GM12878 (cell line): ENCODE measurements at regions not wholly inside any gene's neighbourhood (a gene's known extent, or its start where the extent isn't known, plus 50 kb on each side); places are given as distances from the start of the nearest gene placed in this dataset.
A peak's percentile ranks its signal among the peaks of the same experiment; 100 is the strongest.

ENCODE experiments used
- ASH2L ChIP-seq: fragments of 300-600, 200-600 bp; sonication (generic); IDR thresholded peaks from 2 replicates; pipeline ENCODE4 v1.6.1; 2017; ENCODE audit warnings: low read depth, mild to moderate bottlenecking, borderline replicate concordance
- IKZF1 ChIP-seq: fragments of 450-650 bp; conservative IDR thresholded peaks from 2 replicates; pipeline ENCODE4 v1.6.1; 2017; ENCODE audit warnings: antibody characterized with exemption, mild to moderate bottlenecking
- MYC ChIP-seq: IDR thresholded peaks from 2 replicates; pipeline ENCODE4 v1.6.1; 2011; ENCODE audit warnings: mild to moderate bottlenecking, low read length, moderate library complexity, inconsistent platforms; ENCODE audit not compliant: insufficient read depth, insufficient replicate concordance, insufficient read length, severe bottlenecking
- PAX5 ChIP-seq: IDR thresholded peaks from 2 replicates; pipeline ENCODE4 v1.6.1; 2011; ENCODE audit warnings: low read depth, low read length, borderline replicate concordance
- POLR2A ChIP-seq: IDR thresholded peaks from 2 replicates; pipeline ENCODE4 v1.6.1; 2011; ENCODE audit warnings: low read depth, mild to moderate bottlenecking, low read length
- RAD21 ChIP-seq: IDR thresholded peaks from 2 replicates; pipeline ENCODE4 v1.6.1; 2011; ENCODE audit warnings: mild to moderate bottlenecking, low read depth, low read length, moderate library complexity; ENCODE audit not compliant: insufficient read depth
- SIN3A ChIP-seq: IDR thresholded peaks from 2 replicates; pipeline ENCODE4 v1.6.1; 2012; ENCODE audit warnings: low read depth, low read length, improper control_type of control experiment
- SIX5 ChIP-seq: IDR thresholded peaks from 2 replicates; pipeline ENCODE4 v1.6.1; 2011; ENCODE audit warnings: mild to moderate bottlenecking, low read depth, low read length, moderate library complexity; ENCODE audit not compliant: severe bottlenecking
- WRNIP1 ChIP-seq: IDR thresholded peaks from 2 replicates; pipeline ENCODE4 v1.6.1; 2011; ENCODE audit warnings: low read depth, low read length, improper control_type of control experiment, borderline replicate concordance
- YY1 ChIP-seq: IDR thresholded peaks from 2 replicates; pipeline ENCODE4 v1.6.1; 2011; ENCODE audit warnings: low read depth, mild to moderate bottlenecking, low read length
- TF ChIP-seq, protein P1 (sequence below): IDR thresholded peaks from 2 replicates; pipeline ENCODE4 v1.6.1; 2012; ENCODE audit warnings: low read length, inconsistent platforms
- TF ChIP-seq, protein P2 (sequence below): IDR thresholded peaks from 2 replicates; pipeline ENCODE4 v1.6.1; 2011; ENCODE audit warnings: borderline replicate concordance, low read depth, mild to moderate bottlenecking, moderate library complexity, mixed read lengths, low read length; ENCODE audit not compliant: insufficient read depth; ENCODE audit errors: extremely low read length
- TF ChIP-seq, protein P3 (sequence below): fragments of 450-650 bp; IDR thresholded peaks from 2 replicates; pipeline ENCODE4 v1.6.1; 2016; ENCODE audit warnings: mild to moderate bottlenecking, moderate library complexity, borderline replicate concordance

DNA sequence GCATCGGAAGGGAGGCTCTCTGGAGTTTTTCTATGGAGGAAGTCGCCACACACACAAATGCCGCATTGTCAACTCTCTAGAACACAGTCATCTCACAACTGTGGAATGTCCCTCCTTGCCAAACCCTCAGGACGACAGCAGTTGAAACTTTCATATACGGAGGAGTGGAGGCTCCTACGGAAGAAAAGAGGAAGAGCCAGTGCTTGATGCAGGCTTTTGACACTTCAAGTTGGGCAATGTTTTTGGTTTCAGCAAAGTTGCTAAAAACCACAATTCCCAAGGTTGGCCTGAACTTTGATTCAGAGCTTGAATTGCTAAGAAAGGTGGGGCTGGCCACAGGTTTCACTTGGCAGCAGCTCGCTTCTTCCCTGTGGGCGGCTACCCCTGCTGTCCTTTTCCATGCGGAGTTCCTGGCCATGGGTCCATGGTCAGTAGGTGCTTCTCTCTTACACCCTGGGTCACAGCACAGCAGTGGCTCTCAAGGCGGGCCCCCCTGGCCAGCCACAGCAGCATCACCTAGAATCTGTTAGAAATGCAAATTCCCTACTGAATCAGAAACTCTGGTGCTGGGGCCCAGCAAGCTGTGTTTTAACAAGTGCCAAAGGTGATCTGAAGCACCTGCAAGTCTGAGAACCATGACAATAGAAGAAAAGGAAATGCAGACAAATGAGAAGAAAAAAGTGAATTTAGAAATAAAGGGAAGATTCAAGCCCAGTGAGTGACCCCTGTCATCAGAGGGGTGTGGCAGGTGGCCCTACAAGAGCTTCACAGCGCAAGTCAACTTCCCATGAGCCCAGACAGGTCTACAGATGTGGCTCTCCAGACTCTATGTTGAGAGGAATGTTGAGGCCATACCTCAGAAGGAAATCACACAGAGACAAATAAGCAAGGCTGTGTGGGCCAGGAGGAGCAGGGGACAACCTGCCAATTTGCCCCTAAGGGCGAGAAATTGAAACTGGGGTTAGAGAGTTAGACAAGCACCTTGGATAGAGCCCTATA, 856.4 kb downstream of the RNF144A start (continued):
- TF ChIP-seq, protein P1, sequence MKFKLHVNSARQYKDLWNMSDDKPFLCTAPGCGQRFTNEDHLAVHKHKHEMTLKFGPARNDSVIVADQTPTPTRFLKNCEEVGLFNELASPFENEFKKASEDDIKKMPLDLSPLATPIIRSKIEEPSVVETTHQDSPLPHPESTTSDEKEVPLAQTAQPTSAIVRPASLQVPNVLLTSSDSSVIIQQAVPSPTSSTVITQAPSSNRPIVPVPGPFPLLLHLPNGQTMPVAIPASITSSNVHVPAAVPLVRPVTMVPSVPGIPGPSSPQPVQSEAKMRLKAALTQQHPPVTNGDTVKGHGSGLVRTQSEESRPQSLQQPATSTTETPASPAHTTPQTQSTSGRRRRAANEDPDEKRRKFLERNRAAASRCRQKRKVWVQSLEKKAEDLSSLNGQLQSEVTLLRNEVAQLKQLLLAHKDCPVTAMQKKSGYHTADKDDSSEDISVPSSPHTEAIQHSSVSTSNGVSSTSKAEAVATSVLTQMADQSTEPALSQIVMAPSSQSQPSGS, result peak; percentile 89
- TF ChIP-seq RAD21 (peak; percentile 21; the same call in 1 of the 2 replicates), SIN3A (no peak), SIX5 (no peak), POLR2A (no peak), YY1 (no peak), WRNIP1 (no peak), ASH2L (no peak), IKZF1 (peak; percentile 100), PAX5 (peak; percentile 96), MYC (no peak)
- TF ChIP-seq, protein P2, sequence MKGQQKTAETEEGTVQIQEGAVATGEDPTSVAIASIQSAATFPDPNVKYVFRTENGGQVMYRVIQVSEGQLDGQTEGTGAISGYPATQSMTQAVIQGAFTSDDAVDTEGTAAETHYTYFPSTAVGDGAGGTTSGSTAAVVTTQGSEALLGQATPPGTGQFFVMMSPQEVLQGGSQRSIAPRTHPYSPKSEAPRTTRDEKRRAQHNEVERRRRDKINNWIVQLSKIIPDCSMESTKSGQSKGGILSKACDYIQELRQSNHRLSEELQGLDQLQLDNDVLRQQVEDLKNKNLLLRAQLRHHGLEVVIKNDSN, result no peak
- TF ChIP-seq, protein P3, sequence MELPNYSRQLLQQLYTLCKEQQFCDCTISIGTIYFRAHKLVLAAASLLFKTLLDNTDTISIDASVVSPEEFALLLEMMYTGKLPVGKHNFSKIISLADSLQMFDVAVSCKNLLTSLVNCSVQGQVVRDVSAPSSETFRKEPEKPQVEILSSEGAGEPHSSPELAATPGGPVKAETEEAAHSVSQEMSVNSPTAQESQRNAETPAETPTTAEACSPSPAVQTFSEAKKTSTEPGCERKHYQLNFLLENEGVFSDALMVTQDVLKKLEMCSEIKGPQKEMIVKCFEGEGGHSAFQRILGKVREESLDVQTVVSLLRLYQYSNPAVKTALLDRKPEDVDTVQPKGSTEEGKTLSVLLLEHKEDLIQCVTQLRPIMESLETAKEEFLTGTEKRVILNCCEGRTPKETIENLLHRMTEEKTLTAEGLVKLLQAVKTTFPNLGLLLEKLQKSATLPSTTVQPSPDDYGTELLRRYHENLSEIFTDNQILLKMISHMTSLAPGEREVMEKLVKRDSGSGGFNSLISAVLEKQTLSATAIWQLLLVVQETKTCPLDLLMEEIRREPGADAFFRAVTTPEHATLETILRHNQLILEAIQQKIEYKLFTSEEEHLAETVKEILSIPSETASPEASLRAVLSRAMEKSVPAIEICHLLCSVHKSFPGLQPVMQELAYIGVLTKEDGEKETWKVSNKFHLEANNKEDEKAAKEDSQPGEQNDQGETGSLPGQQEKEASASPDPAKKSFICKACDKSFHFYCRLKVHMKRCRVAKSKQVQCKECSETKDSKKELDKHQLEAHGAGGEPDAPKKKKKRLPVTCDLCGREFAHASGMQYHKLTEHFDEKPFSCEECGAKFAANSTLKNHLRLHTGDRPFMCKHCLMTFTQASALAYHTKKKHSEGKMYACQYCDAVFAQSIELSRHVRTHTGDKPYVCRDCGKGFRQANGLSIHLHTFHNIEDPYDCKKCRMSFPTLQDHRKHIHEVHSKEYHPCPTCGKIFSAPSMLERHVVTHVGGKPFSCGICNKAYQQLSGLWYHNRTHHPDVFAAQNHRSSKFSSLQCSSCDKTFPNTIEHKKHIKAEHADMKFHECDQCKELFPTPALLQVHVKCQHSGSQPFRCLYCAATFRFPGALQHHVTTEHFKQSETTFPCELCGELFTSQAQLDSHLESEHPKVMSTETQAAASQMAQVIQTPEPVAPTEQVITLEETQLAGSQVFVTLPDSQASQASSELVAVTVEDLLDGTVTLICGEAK, result no peak
